IMR-90 (cell line): ENCODE measurements at regions not wholly inside any gene's neighbourhood (a gene's known extent, or its start where the extent isn't known, plus 50 kb on each side); places are given as distances from the start of the nearest gene placed in this dataset.

Experiments used
- ATAC-seq: fragments of 200-7000 bp; cut with Tn5 transposase; 2 replicates; pipeline ENCODE4 v1.9.1; 2020; ENCODE audit warnings: low read depth, mild to moderate bottlenecking, moderate library complexity
- BruUV-seq: library from RNA; stranded (reverse); fragments of 400-500 nt; replicated peaks from 2 replicates; lab custom pipeline; 2021; lab: Mats Ljungman, UMichigan
- CTCF ChIA-PET: fragments of 300-600 bp; formaldehyde crosslinking; extraction: SDS; loops from one replicate; lab custom pipeline; 2021; ENCODE audit warnings: antibody characterized with exemption; lab: Yijun Ruan, JAX
- POLR2A ChIA-PET: fragments of 300-600 bp; sonication (Branson Sonifier 250); formaldehyde crosslinking; loops from one replicate; lab custom pipeline; 2022; ENCODE audit warnings: antibody characterized with exemption; ENCODE audit not compliant: unreplicated experiment; lab: Charles Lee
- DNase-seq: peaks from one replicate; pipeline ENCODE4 v3.0.0; 2013
- H2AFZ ChIP-seq: replicated peaks from 2 replicates; pipeline ENCODE3; 2013; ENCODE audit warnings: low read length, mild to moderate bottlenecking; ENCODE audit not compliant: poor library complexity
- H2AK5ac ChIP-seq: 2 replicates; pipeline ENCODE4 v1.6.1; 2013; ENCODE audit warnings: low read depth, low read length, inconsistent platforms
- H2AK9ac ChIP-seq: replicated peaks from 2 replicates; pipeline ENCODE3; 2013; ENCODE audit warnings: mild to moderate bottlenecking, low read depth, low read length, moderate library complexity; ENCODE audit not compliant: poor library complexity
- H2BK120ac ChIP-seq: 2 replicates; pipeline ENCODE4 v1.6.1; 2013; ENCODE audit warnings: low read depth, low read length, inconsistent platforms
- H2BK15ac ChIP-seq: 3 replicates; pipeline ENCODE4 v1.6.1; 2013; ENCODE audit warnings: low read depth, low read length, inconsistent platforms
- H2BK20ac ChIP-seq: 2 replicates; pipeline ENCODE4 v1.6.1; 2013; ENCODE audit warnings: low read depth, mild to moderate bottlenecking, inconsistent platforms, low read length, moderate library complexity
- H2BK5ac ChIP-seq: 2 replicates; pipeline ENCODE4 v1.6.1; 2013; ENCODE audit warnings: mild to moderate bottlenecking, low read depth, low read length, inconsistent platforms; ENCODE audit not compliant: poor library complexity, severe bottlenecking
- H3K14ac ChIP-seq: replicated peaks from 2 replicates; pipeline ENCODE4 v1.6.1; 2013; ENCODE audit warnings: low read depth, low read length, inconsistent platforms
- H3K18ac ChIP-seq: 2 replicates; pipeline ENCODE4 v1.6.1; 2013; ENCODE audit warnings: low read depth, low read length, control low read depth
- H3K23ac ChIP-seq: 2 replicates; pipeline ENCODE4 v1.6.1; 2013; ENCODE audit warnings: low read depth, low read length, inconsistent platforms
- H3K27ac ChIP-seq: 2 replicates; pipeline ENCODE4 v1.5.1; 2013; ENCODE audit warnings: mild to moderate bottlenecking, control low read depth, low read length; ENCODE audit not compliant: insufficient read depth
- H3K27me3 ChIP-seq: 2 replicates; pipeline ENCODE4 v1.6.1; 2013; ENCODE audit warnings: low read length; ENCODE audit not compliant: control insufficient read depth, insufficient read depth
- H3K36me3 ChIP-seq: 2 replicates; pipeline ENCODE4 v1.6.1; 2013; ENCODE audit warnings: low read length, mixed read lengths; ENCODE audit not compliant: control insufficient read depth, insufficient read depth
- H3K4ac ChIP-seq: 2 replicates; pipeline ENCODE4 v1.6.1; 2013; ENCODE audit warnings: low read depth, low read length, inconsistent platforms
- H3K4me1 ChIP-seq: 2 replicates; pipeline ENCODE4 v1.6.1; 2013; ENCODE audit warnings: low read length, mixed read lengths; ENCODE audit not compliant: control insufficient read depth, insufficient read depth
- H3K4me2 ChIP-seq: 2 replicates; pipeline ENCODE4 v1.6.1; 2013; ENCODE audit warnings: low read depth, mild to moderate bottlenecking, control low read depth, low read length, moderate library complexity
- H3K4me3 ChIP-seq: 2 replicates; pipeline ENCODE4 v1.5.1; 2013; ENCODE audit warnings: low read depth, mild to moderate bottlenecking, control low read depth, low read length, moderate library complexity; ENCODE audit not compliant: insufficient read depth
- H3K56ac ChIP-seq: 2 replicates; pipeline ENCODE4 v1.6.1; 2013; ENCODE audit warnings: low read length, inconsistent platforms; ENCODE audit not compliant: insufficient read depth; ENCODE audit errors: extremely low read depth
- H3K79me1 ChIP-seq, 2 experiments: 2 replicates each; pipeline ENCODE4 v1.6.1; 2013; ENCODE audit warnings: low read length in 2 of 2, inconsistent platforms in 1 of 2, low read depth in 1 of 2
- H3K9ac ChIP-seq: 2 replicates; pipeline ENCODE4 v1.6.1; 2013; ENCODE audit warnings: low read depth, low read length, control low read depth
- H3K9me1 ChIP-seq: 2 replicates; pipeline ENCODE4 v1.6.1; 2013; ENCODE audit warnings: low read length, inconsistent platforms; ENCODE audit not compliant: insufficient read depth
- H3K9me3 ChIP-seq: 2 replicates; pipeline ENCODE4 v1.6.1; 2013; ENCODE audit warnings: low read length; ENCODE audit not compliant: control insufficient read depth, insufficient read depth
- H4K20me1 ChIP-seq: 2 replicates; pipeline ENCODE4 v1.6.1; 2013; ENCODE audit warnings: low read length, inconsistent platforms; ENCODE audit not compliant: insufficient read depth
- H4K5ac ChIP-seq: 2 replicates; pipeline ENCODE4 v1.6.1; 2013; ENCODE audit warnings: mild to moderate bottlenecking, low read depth, low read length, control low read depth
- H4K8ac ChIP-seq, 2 experiments: 2 replicates each; pipeline ENCODE4 v1.6.1; 2013; ENCODE audit warnings: low read depth in 2 of 2, low read length in 2 of 2, control low read depth in 1 of 2, inconsistent platforms in 1 of 2
- H4K91ac ChIP-seq: 2 replicates; pipeline ENCODE4 v1.6.1; 2013; ENCODE audit warnings: low read depth, low read length, inconsistent platforms; ENCODE audit not compliant: insufficient read depth
- MAFK ChIP-seq: IDR thresholded peaks from 2 replicates; pipeline ENCODE4 v1.6.1; 2012; ENCODE audit warnings: low read depth, low read length, improper control_type of control experiment
- RCOR1 ChIP-seq: IDR thresholded peaks from 2 replicates; pipeline ENCODE4 v1.6.1; 2012; ENCODE audit warnings: mild to moderate bottlenecking, low read length, improper control_type of control experiment; ENCODE audit not compliant: insufficient replicate concordance
- WGBS, 2 experiments: methylation state at CpG; one replicate each; pipeline versions ENCODE4 v1.1.5 to v1.1.7; 2013; ENCODE audit warnings: missing lambda C conversion rate in 2 of 2; ENCODE audit not compliant: insufficient read length in 1 of 2; ENCODE audit errors: extremely low coverage in 2 of 2; 5-methylcytosine and 5-hydroxymethylcytosine counted together
- dilution Hi-C: fragments of 300-500 bp; cut with HindIII; formaldehyde crosslinking; loops from one replicate; pipeline ENCODE4 v1.14.3; 2018; ENCODE audit warnings: low sequenced_read_pairs; ENCODE audit not compliant: unreplicated experiment
- in situ Hi-C: fragments of 300-500 bp; cut with MboI; formaldehyde crosslinking; loops from 3 replicates; pipeline ENCODE4 v1.14.3; 2019; ENCODE audit warnings: low sequenced_read_pairs, inconsistent platforms, mixed read lengths
- intact Hi-C: fragments of 100-400 bp; cut with micrococcal nuclease; formaldehyde crosslinking; loops from 2 replicates; pipeline ENCODE4 v1.10.0; 2022

GRCh38 chr10:45500798-45501197, 126.8 kb downstream of the ALOX5 start:
- no peak overlapping the region for H4K5ac ChIP-seq
- H3K27me3 ChIP-seq: no peaks in the 10 kb centered on the region
- no peak overlapping the region for H4K91ac ChIP-seq
- intact Hi-C loops (no loop called here), dilution Hi-C loops (no loop called here), in situ Hi-C loops (no loop called here)
- H2BK20ac ChIP-seq: no peak overlapping the region
- H2BK120ac ChIP-seq: no peak overlapping the region
- ChIA-PET POLR2A (no interaction called here), CTCF (no interaction called here)
- H4K20me1 ChIP-seq: no peaks in the 10 kb centered on the region
- no peak overlapping the region for H2BK5ac ChIP-seq
- no peak overlapping the region for H3K23ac ChIP-seq
- no peak overlapping the region for H3K14ac ChIP-seq
- no peak overlapping the region for H2BK15ac ChIP-seq
- no peak overlapping the region for H3K4me2 ChIP-seq
- ATAC-seq: no peak
- no peak overlapping the region for H3K9ac ChIP-seq
- H3K18ac ChIP-seq: no peak overlapping the region
- H3K4me3 ChIP-seq: no peak overlapping the region
- H3K4ac ChIP-seq: no peak overlapping the region
- no peaks in the 10 kb centered on the region for H3K4me1 ChIP-seq
- no CpG with 5 or more reads among the region's 1 CpG for WGBS, 2 experiments
- no peak for DNase-seq
- BruUV-seq: no TSS peak
- no peak overlapping the region for H3K27ac ChIP-seq
- H3K9me3 ChIP-seq: no peaks in the 10 kb centered on the region
- TF ChIP-seq RCOR1 (no peak), MAFK (peak; percentile 65)
- no peak overlapping the region for H3K56ac ChIP-seq
- no peak overlapping the region for H4K8ac ChIP-seq
- no peaks in the 10 kb centered on the region for H3K9me1 ChIP-seq
- H2AFZ ChIP-seq: no peak overlapping the region
- H3K36me3 ChIP-seq: no peaks in the 10 kb centered on the region
- no peaks in the 10 kb centered on the region for H3K79me1 ChIP-seq
- no peak overlapping the region for H2AK9ac ChIP-seq
- H2AK5ac ChIP-seq: no peak overlapping the region
